CD8-positive, alpha-beta memory T cell (primary cell): ENCODE measurements at regions not wholly inside any gene's neighbourhood (a gene's known extent, or its start where the extent isn't known, plus 50 kb on each side); places are given as distances from the start of the nearest gene placed in this dataset.
A peak's percentile ranks its signal among the peaks of the same experiment; 100 is the strongest.
"Not testable (repeated sequence)": the region's sequence is repeated elsewhere in the genome, so short reads cannot be mapped to it uniquely, and the experiment has no call there.

Experiments used
- CTCF ChIA-PET: fragments of 350-600 bp; sonication (Branson Sonifier 250); formaldehyde crosslinking; loops from one replicate; lab custom pipeline; 2021; ENCODE audit warnings: antibody characterized with exemption; lab: Charles Lee
- POLR2A ChIA-PET: fragments of 350-600 bp; sonication (Branson Sonifier 250); formaldehyde crosslinking; loops from one replicate; lab custom pipeline; 2021; ENCODE audit warnings: antibody characterized with exemption; lab: Charles Lee
- DNase-seq, 5 donors: peaks; one replicate each; pipeline versions ENCODE4 v3.0.0 to v3.0.0-alpha.2; 2020 to 2022; ENCODE audit warnings: mixed read lengths in 1 of 5
- H3K27ac ChIP-seq: one replicate; pipeline ENCODE4 v1.7.0; 2013; ENCODE audit warnings: low read depth, mild to moderate bottlenecking, low read length, moderate library complexity
- H3K27me3 ChIP-seq: 2 replicates; pipeline ENCODE4 v1.7.0; 2013; ENCODE audit warnings: low read length, mild to moderate bottlenecking; ENCODE audit not compliant: insufficient read depth, poor library complexity, severe bottlenecking
- H3K36me3 ChIP-seq: 2 replicates; pipeline ENCODE4 v1.7.0; 2013; ENCODE audit warnings: mild to moderate bottlenecking, low read length, moderate library complexity; ENCODE audit not compliant: insufficient read depth
- H3K4me1 ChIP-seq: 2 replicates; pipeline ENCODE4 v1.7.0; 2013; ENCODE audit warnings: mild to moderate bottlenecking, low read length, moderate library complexity; ENCODE audit not compliant: insufficient read depth
- H3K4me3 ChIP-seq: 2 replicates; pipeline ENCODE4 v1.7.0; 2013; ENCODE audit warnings: mild to moderate bottlenecking, low read length
- H3K9me3 ChIP-seq: 2 replicates; pipeline ENCODE4 v1.7.0; 2013; ENCODE audit warnings: mild to moderate bottlenecking, low read length
- H3K27ac Mint-ChIP-seq, 8 donors: one replicate each; pipeline ENCODE4 v1.8.0; 2020 to 2021; ENCODE audit warnings: mixed read lengths in 8 of 8, mild to moderate bottlenecking in 6 of 8, inconsistent platforms in 3 of 8, moderate library complexity in 3 of 8
- H3K27me3 Mint-ChIP-seq, 2 donors: one replicate each; pipeline ENCODE4 v1.8.0; 2020 to 2021; ENCODE audit warnings: mixed read lengths in 2 of 2, mild to moderate bottlenecking in 1 of 2, moderate library complexity in 1 of 2
- H3K36me3 Mint-ChIP-seq, 3 donors: one replicate each; pipeline ENCODE4 v1.8.0; 2020 to 2021; ENCODE audit warnings: mixed read lengths in 3 of 3, inconsistent platforms in 1 of 3, mild to moderate bottlenecking in 1 of 3
- H3K4me1 Mint-ChIP-seq, 3 donors: one replicate each; pipeline ENCODE4 v1.8.0; 2020 to 2021; ENCODE audit warnings: mixed read lengths in 3 of 3, inconsistent platforms in 1 of 3, mild to moderate bottlenecking in 1 of 3
- H3K4me3 Mint-ChIP-seq, 7 donors: one replicate each; pipeline ENCODE4 v1.8.0; 2020 to 2021; ENCODE audit warnings: mixed read lengths in 7 of 7, mild to moderate bottlenecking in 6 of 7, moderate library complexity in 4 of 7, inconsistent platforms in 2 of 7
- H3K9me3 Mint-ChIP-seq, 5 donors: one replicate each; pipeline ENCODE4 v1.8.0; 2020 to 2022; ENCODE audit warnings: mixed read lengths in 5 of 5, mild to moderate bottlenecking in 3 of 5, moderate library complexity in 2 of 5, inconsistent platforms in 1 of 5

- H3K27me3 Mint-ChIP-seq: peaks cover 5 to 11% of the 10 kb centered on the region in 2 donors
- H3K36me3 ChIP-seq, H3K9me3 Mint-ChIP-seq, POLR2A ChIA-PET, H3K4me1 ChIP-seq, H3K4me3 Mint-ChIP-seq, H3K4me1 Mint-ChIP-seq, H3K36me3 Mint-ChIP-seq, H3K27ac Mint-ChIP-seq, H3K4me3 ChIP-seq, H3K27ac ChIP-seq, DNase-seq, CTCF ChIA-PET, H3K9me3 ChIP-seq, H3K27me3 ChIP-seq: not testable (repeated sequence)
Observed at GRCh38 chr7:32738390-32738789, 153.2 kb downstream of the KBTBD2 start.

- H3K27ac Mint-ChIP-seq: not testable (repeated sequence)
Observed at GRCh38 chr7:32732767-32733166, 158.8 kb downstream of the KBTBD2 start.

GRCh38 chr7:32729335-32729675 is 162.3 kb downstream of the KBTBD2 start:
- DNase-seq, H3K27ac ChIP-seq, H3K27ac Mint-ChIP-seq, H3K4me1 ChIP-seq, CTCF ChIA-PET, POLR2A ChIA-PET, H3K9me3 ChIP-seq, H3K4me3 ChIP-seq, H3K27me3 ChIP-seq, H3K36me3 ChIP-seq, H3K36me3 Mint-ChIP-seq, H3K9me3 Mint-ChIP-seq: not testable (repeated sequence)
- Mint-ChIP-seq H3K4me3 (peak overlapping the region; percentile 20 to 87 (median 62)), H3K27me3 (peaks cover 13 to 18% of the 10 kb centered on the region in 2 donors), H3K4me1 (peaks cover 2 to 13% (median 8%) of the 10 kb centered on the region in 3 donors)

More at GRCh38 chr7:32732767-32733166, 158.8 kb downstream of the KBTBD2 start:
- H3K9me3 Mint-ChIP-seq, H3K4me1 ChIP-seq, H3K4me3 Mint-ChIP-seq, CTCF ChIA-PET, H3K36me3 Mint-ChIP-seq, H3K27me3 ChIP-seq, DNase-seq, H3K36me3 ChIP-seq, H3K4me3 ChIP-seq, POLR2A ChIA-PET, H3K9me3 ChIP-seq, H3K27ac ChIP-seq, H3K4me1 Mint-ChIP-seq: not testable (repeated sequence)
- peaks cover under 1 to 15% of the 10 kb centered on the region in 2 donors for H3K27me3 Mint-ChIP-seq

GRCh38 chr7:32728412-32729334 is 162.9 kb downstream of the KBTBD2 start:
- H3K27ac Mint-ChIP-seq, POLR2A ChIA-PET, H3K4me3 ChIP-seq, H3K4me1 ChIP-seq, H3K9me3 ChIP-seq, CTCF ChIA-PET, H3K36me3 ChIP-seq, H3K27me3 ChIP-seq, H3K27ac ChIP-seq, H3K36me3 Mint-ChIP-seq, H3K9me3 Mint-ChIP-seq: not testable (repeated sequence)
- peak in 4 of 5 donors; percentile 2 to 51 (median 18) for DNase-seq
- H3K4me3 Mint-ChIP-seq: peak overlapping the region in 5 of 7 donors; percentile 62 to 87 (median 71)
- peaks cover 13 to 18% of the 10 kb centered on the region in 2 donors for H3K27me3 Mint-ChIP-seq
- H3K4me1 Mint-ChIP-seq: peaks cover 2 to 13% (median 8%) of the 10 kb centered on the region in 3 donors

- H3K27me3 ChIP-seq, H3K4me1 ChIP-seq, CTCF ChIA-PET, H3K9me3 Mint-ChIP-seq, H3K4me3 ChIP-seq, POLR2A ChIA-PET, H3K9me3 ChIP-seq, H3K36me3 Mint-ChIP-seq, H3K36me3 ChIP-seq: not testable (repeated sequence)
- Mint-ChIP-seq H3K27ac (peak overlapping the region in 1 of 8 donors; percentile 70), H3K4me1 (peaks cover 2 to 12% (median 8%) of the 10 kb centered on the region in 3 donors), H3K27me3 (peaks cover 14 to 17% of the 10 kb centered on the region in 2 donors), H3K4me3 (peak overlapping the region; percentile 78 to 90 (median 83))
- DNase-seq: peak in 2 of 5 donors; percentile 9 to 59
- H3K27ac ChIP-seq: peak overlapping the region; percentile 38
Observed at GRCh38 chr7:32727483-32728411, 163.8 kb downstream of the KBTBD2 start.

- H3K27ac Mint-ChIP-seq, H3K4me3 ChIP-seq, H3K4me1 ChIP-seq, H3K27ac ChIP-seq, H3K9me3 ChIP-seq, POLR2A ChIA-PET, DNase-seq, H3K27me3 ChIP-seq, H3K4me1 Mint-ChIP-seq, H3K36me3 ChIP-seq, CTCF ChIA-PET, H3K36me3 Mint-ChIP-seq, H3K9me3 Mint-ChIP-seq, H3K4me3 Mint-ChIP-seq: not testable (repeated sequence)
- H3K27me3 Mint-ChIP-seq: peaks cover 8 to 17% of the 10 kb centered on the region in 2 donors
Observed at GRCh38 chr7:32722837-32723236, 168.7 kb downstream of the KBTBD2 start.

GRCh38 chr7:32694182-32694581 is 197.4 kb downstream of the KBTBD2 start:
- ChIA-PET CTCF (no interaction called here), POLR2A (no interaction called here)
- Mint-ChIP-seq H3K27ac (no peak overlapping the region), H3K4me3 (no peak overlapping the region), H3K4me1 (peaks cover 0 to 11% (median 5%) of the 10 kb centered on the region in 3 donors), H3K36me3 (peaks cover 0 to 3% (median 0%) of the 10 kb centered on the region in 3 donors), H3K27me3 (peaks cover 0 to 12% of the 10 kb centered on the region in 2 donors), H3K9me3 (peaks cover 0 to 7% (median 4%) of the 10 kb centered on the region in 5 donors)
- no peaks in the 10 kb centered on the region for H3K36me3 ChIP-seq
- H3K27ac ChIP-seq: no peak overlapping the region
- DNase-seq: no peak
- H3K27me3 ChIP-seq: no peaks in the 10 kb centered on the region
- no peaks in the 10 kb centered on the region for H3K4me1 ChIP-seq
- no peak overlapping the region for H3K4me3 ChIP-seq
- H3K9me3 ChIP-seq: no peaks in the 10 kb centered on the region
